A549 (cell line): ENCODE measurements at regions not wholly inside any gene's neighbourhood (a gene's known extent, or its start where the extent isn't known, plus 50 kb on each side); places are given as distances from the start of the nearest gene placed in this dataset.

Experiments
- BHLHE40 ChIP-seq: IDR thresholded peaks from 2 replicates; pipeline ENCODE4 v1.6.1; 2012; ENCODE audit warnings: low read depth, low read length, inconsistent platforms
- CEBPB ChIP-seq, 2 experiments: fragments of >200 bp in 1 of 2; sonication (Bioruptor Twin) in 1 of 2; formaldehyde crosslinking in 1 of 2; IDR thresholded peaks; 2 replicates each; pipeline ENCODE4 v1.6.1; 2012 to 2016
- CTCF ChIP-seq: fragments of >200 bp; sonication (Bioruptor Twin); formaldehyde crosslinking; IDR thresholded peaks from 3 replicates; pipeline ENCODE4 v1.5.1; 2016
- E2F6 ChIP-seq: IDR thresholded peaks from 2 replicates; pipeline ENCODE4 v1.6.1; 2012; ENCODE audit warnings: low read depth, borderline replicate concordance
- MAZ ChIP-seq: fragments of 150-350 bp; IDR thresholded peaks from 2 replicates; pipeline ENCODE4 v1.6.1; 2014; ENCODE audit warnings: antibody characterized with exemption, low read depth, low read length, borderline replicate concordance
- POLR2A ChIP-seq: IDR thresholded peaks from 2 replicates; pipeline ENCODE4 v1.6.1; 2012; ENCODE audit warnings: mild to moderate bottlenecking, low read length
- REST ChIP-seq: fragments of 200-600 bp; sonication (generic); IDR thresholded peaks from 2 replicates; pipeline ENCODE4 v1.6.1; 2016; ENCODE audit warnings: antibody characterized with exemption, mild to moderate bottlenecking, moderate library complexity

- TF ChIP-seq CTCF (no peak), BHLHE40 (no peak), REST (no peak), POLR2A (no peak), E2F6 (no peak), CEBPB (IDR thresholded peaks at IDR 0.05) (no peak), MAZ (no peak)
Measured at GRCh38 chr3:177332955-177333354, 135.7 kb upstream of the TBL1XR1 start.
